ENCODE measurements at regions not wholly inside any gene's neighbourhood (a gene's known extent, or its start where the extent isn't known, plus 50 kb on each side); places are given as distances from the start of the nearest gene placed in this dataset.

- TF ChIP-seq CTCF (IDR thresholded peaks at IDR 0.05) = no peak
- no peak for TF ChIP-seq POLR2AphosphoS5 (IDR thresholded peaks at IDR 0.05)
- no peak for TF ChIP-seq POLR2A (IDR thresholded peaks at IDR 0.05)
- no peak for TF ChIP-seq EP300 (IDR thresholded peaks at IDR 0.05)
These were observed 262.6 kb upstream of the NEBL start for GRCh38 chr10:21159669-21160068.

Measured in stomach (tissue), 4 donors.